Testis (tissue), 2 donors: ENCODE measurements at regions not wholly inside any gene's neighbourhood (a gene's known extent, or its start where the extent isn't known, plus 50 kb on each side); places are given as distances from the start of the nearest gene placed in this dataset.

Experiments used
- CTCF ChIP-seq, 3 experiments: fragments of 450-650 bp in 2 of 3; fragments of 200-600 bp in 1 of 3; sonication (generic) in 1 of 3; IDR thresholded peaks; one replicate each; pipeline ENCODE4 v1.5.1; 2016 to 2019; ENCODE audit warnings: antibody characterized with exemption in 3 of 3, mild to moderate bottlenecking in 2 of 3, moderate library complexity in 1 of 3
- POLR2A ChIP-seq: fragments of 450-650 bp; IDR thresholded peaks from one replicate; pipeline ENCODE4 v1.6.1; 2017; ENCODE audit warnings: antibody characterized with exemption, mild to moderate bottlenecking, moderate library complexity

GRCh38 chr14:47763188-47763854 lies 87.9 kb upstream of the MDGA2 start:
- TF ChIP-seq CTCF (IDR thresholded peaks at IDR 0.05) = no peak
- no peak for TF ChIP-seq POLR2A
